GM12874 (cell line): ENCODE measurements at regions not wholly inside any gene's neighbourhood (a gene's known extent, or its start where the extent isn't known, plus 50 kb on each side); places are given as distances from the start of the nearest gene placed in this dataset.

ENCODE experiments used
- TF ChIP-seq, protein P1 (sequence below): IDR thresholded peaks from 2 replicates; pipeline ENCODE4 v1.5.1; 2011; ENCODE audit warnings: low read depth, mild to moderate bottlenecking, control low read depth, low read length, moderate library complexity; ENCODE audit not compliant: insufficient read depth

DNA sequence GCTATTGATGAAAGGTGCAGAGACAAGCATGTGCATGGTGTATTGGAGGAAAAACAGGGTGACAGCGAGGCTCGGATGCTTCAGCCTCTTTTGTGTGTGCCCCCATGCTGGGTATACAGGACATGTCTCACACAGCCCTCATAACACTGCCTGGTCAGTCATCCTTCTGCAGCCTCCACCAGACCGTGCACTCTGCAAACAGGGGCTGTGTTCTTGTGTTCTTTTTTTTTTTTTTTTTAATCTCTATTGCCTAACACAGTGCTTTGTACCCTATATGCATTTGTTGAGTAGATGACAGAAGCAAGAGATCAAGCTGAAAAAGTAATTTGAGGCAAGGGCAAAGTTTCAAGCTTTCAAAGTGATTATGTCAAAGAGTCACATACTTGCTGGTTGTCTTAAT, 367.2 kb upstream of the SLITRK1 start:
- TF ChIP-seq, protein P1, sequence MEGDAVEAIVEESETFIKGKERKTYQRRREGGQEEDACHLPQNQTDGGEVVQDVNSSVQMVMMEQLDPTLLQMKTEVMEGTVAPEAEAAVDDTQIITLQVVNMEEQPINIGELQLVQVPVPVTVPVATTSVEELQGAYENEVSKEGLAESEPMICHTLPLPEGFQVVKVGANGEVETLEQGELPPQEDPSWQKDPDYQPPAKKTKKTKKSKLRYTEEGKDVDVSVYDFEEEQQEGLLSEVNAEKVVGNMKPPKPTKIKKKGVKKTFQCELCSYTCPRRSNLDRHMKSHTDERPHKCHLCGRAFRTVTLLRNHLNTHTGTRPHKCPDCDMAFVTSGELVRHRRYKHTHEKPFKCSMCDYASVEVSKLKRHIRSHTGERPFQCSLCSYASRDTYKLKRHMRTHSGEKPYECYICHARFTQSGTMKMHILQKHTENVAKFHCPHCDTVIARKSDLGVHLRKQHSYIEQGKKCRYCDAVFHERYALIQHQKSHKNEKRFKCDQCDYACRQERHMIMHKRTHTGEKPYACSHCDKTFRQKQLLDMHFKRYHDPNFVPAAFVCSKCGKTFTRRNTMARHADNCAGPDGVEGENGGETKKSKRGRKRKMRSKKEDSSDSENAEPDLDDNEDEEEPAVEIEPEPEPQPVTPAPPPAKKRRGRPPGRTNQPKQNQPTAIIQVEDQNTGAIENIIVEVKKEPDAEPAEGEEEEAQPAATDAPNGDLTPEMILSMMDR: no peak

DNA sequence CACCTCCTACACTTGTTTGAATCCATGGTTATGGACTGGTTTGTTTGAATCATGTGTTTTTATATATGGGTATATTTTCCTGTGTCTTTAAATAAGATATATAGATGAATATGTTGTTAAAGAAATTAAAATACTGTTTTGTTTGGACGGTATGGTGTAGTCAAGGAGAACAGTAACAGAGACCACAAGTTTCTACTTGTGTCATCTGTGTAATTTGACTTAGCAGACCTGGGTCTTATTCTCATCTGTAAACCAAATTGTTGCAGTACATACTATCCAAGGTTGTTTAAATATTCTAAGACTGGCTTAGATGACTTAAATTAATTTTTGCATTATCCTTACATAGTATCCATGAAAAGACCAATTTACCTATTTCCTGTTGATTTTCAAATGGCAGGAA, 361.1 kb upstream of the SLITRK1 start:
- TF ChIP-seq, protein P1: no peak

DNA sequence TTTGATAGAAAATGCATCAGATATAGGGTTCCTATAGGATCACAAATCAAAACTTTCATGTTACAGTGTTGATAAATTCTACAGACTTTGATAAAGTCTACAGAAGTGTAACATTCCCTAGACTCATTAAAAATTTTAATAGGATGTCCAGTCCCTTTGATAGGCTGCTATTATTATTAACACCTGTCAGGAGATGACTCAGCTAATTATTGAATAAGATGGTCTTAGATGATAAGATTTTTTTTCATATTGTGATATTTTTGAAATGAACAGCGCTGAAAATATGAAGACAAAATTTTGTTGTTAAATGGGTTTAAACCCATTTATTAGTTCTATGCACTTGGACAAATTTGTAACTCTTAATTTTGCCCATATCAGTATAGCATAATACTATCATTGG, 356.8 kb upstream of the SLITRK1 start:
- TF ChIP-seq, protein P1: no peak

DNA sequence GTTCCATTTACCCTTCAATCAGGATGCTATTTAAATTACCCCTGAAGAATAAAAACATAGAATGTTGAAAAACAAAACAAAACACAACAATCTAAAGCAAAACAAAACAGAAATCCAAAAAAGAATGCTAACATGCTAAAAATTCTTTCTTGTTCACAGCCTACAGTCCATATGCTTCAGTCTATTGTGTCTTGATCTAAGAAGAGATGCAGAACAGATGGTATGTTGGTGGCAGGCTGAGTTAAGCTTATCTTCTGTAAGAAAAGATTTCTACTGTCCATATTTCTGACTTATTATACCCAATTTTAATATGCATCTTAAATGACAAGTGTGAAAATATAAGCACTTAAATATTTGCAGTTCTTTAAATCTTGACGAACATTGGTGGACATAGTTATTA, 356.1 kb upstream of the SLITRK1 start:
- TF ChIP-seq, protein P1: no peak

DNA sequence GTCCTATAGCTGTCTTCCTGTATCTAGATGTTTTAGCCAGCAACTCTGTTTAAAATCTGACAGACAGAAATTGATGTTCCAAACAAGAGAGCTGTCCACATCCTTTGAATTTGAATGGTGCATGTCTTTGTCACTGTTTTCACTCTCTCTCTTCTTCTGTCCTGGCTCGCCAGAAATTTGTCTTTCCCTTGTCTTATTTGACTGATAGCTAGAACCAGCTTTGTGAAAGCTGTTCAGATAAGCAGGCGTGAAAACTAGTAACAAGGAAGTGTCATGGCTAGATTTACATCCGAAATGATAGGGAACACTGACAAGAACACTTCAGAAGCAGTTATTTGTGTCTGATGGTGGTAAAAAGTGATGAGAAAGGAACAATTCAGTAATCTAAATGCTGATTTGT, 354.9 kb upstream of the SLITRK1 start:
- TF ChIP-seq, protein P1: no peak

DNA sequence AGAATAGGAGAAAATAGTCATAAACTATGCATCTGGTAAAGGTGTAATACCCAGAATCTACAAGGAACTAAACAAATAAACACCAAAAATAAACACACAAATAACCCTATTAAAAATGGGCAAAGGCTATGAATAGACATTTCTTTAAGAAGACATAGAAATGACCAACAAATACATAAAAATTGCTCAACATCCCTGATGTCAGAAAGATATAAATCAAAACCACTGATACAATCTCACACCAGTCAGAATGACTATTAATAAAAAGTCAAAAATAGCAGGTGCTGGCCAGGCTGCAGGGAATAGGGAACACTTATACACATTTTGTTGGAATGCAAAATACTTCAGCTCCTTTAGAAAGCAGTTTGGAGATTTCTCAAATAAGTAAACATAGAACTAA, 352.1 kb upstream of the SLITRK1 start:
- TF ChIP-seq, protein P1: no peak

DNA sequence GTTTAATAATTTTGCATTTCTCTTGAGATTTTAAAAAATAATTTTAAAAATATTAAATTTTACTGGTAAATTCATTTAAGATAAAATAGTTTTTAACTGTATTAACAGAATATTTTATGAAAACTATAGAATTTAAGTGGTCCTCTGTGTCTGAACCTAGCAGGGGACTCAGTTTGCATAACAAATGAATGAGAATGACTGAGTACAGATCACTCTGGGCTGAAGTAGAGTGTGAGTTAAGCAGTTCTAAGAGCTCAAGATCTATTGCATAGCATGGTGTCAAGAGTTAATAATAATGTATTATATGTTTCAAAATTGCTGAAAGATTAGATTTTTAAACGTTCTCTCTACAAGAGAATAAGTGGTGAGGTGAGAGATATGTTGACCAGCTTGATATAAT, 348.3 kb upstream of the SLITRK1 start:
- TF ChIP-seq, protein P1: no peak

DNA sequence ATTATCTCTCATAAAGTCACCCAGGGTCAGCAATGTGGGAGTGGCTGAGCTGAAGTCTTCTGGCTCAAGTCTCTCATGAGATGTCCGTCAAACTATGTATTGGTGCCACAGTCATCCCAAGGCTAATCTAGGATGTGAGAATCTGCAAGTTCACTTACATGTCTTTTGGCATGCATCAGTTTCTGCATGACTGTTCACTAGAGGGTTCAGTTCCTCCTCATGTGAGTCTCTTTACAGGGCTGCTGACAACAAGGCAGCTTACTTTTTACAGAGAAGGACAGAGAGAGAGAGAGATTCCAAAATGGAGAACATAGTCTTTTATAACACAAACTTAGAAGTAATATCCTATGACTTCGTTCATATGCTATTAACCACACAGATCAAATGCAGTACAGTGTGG, 328.8 kb upstream of the SLITRK1 start:
- TF ChIP-seq, protein P1: no peak
